ENCODE measurements at regions not wholly inside any gene's neighbourhood (a gene's known extent, or its start where the extent isn't known, plus 50 kb on each side); places are given as distances from the start of the nearest gene placed in this dataset.
"Not testable (repeated sequence)": the region's sequence is repeated elsewhere in the genome, so short reads cannot be mapped to it uniquely, and the experiment has no call there.

- no peak for DNase-seq (ENCODE audit: low spot score)
Observed at GRCh38 chr2:64918220-64918886, 70.8 kb upstream of the SLC1A4 start.

- peak; percentile 27 for DNase-seq (ENCODE audit: low spot score)
Observed at GRCh38 chr2:64919261-64919660, 69.9 kb upstream of the SLC1A4 start.

GRCh38 chr2:64922482-64923384 lies 66.5 kb upstream of the SLC1A4 start:
- no peak for DNase-seq (ENCODE audit: low spot score)

- no peak for DNase-seq (ENCODE audit: low spot score)
Observed at GRCh38 chr2:64923385-64923710, 65.9 kb upstream of the SLC1A4 start.

- DNase-seq (ENCODE audit: low spot score): no peak
Observed at GRCh38 chr2:64924170-64924934, 64.8 kb upstream of the SLC1A4 start.

- DNase-seq (ENCODE audit: low spot score): not testable (repeated sequence)
Observed at GRCh38 chr2:64925930-64926722, 63.1 kb upstream of the SLC1A4 start.

- no peak for DNase-seq (ENCODE audit: low spot score)
Observed at GRCh38 chr2:64928813-64929212, 60.4 kb upstream of the SLC1A4 start.

- no peak for DNase-seq (ENCODE audit: low spot score)
Observed at GRCh38 chr2:64929333-64929732, 59.9 kb upstream of the SLC1A4 start.

GRCh38 chr2:64930258-64930671 lies 58.9 kb upstream of the SLC1A4 start:
- DNase-seq (ENCODE audit: low spot score): no peak

- DNase-seq (ENCODE audit: low spot score): no peak
Observed at GRCh38 chr2:64931246-64932115, 57.7 kb upstream of the SLC1A4 start.

- no peak for DNase-seq (ENCODE audit: low spot score)
Observed at GRCh38 chr2:64932116-64932370, 57.2 kb upstream of the SLC1A4 start.

- DNase-seq (ENCODE audit: low spot score): no peak
Observed at GRCh38 chr2:64932371-64933216, 56.6 kb upstream of the SLC1A4 start.

- DNase-seq (ENCODE audit: low spot score): peak; percentile 22
Observed at GRCh38 chr2:64934530-64934929, 54.7 kb upstream of the SLC1A4 start.

GRCh38 chr2:64936809-64937208 lies 52.4 kb upstream of the SLC1A4 start:
- DNase-seq (ENCODE audit: low spot score): no peak

GRCh38 chr2:64937314-64937686 lies 51.9 kb upstream of the SLC1A4 start:
- DNase-seq (ENCODE audit: low spot score): not testable (repeated sequence)

- no peak for DNase-seq (ENCODE audit: low spot score)
Observed at GRCh38 chr2:64937687-64938491, 51.3 kb upstream of the SLC1A4 start.

- DNase-seq (ENCODE audit: low spot score): no peak
Observed at GRCh38 chr2:64938607-64939285, 50.5 kb upstream of the SLC1A4 start.

- no peak for DNase-seq (ENCODE audit: low spot score)
Observed at GRCh38 chr2:64939332-64939917, 49.8 kb upstream of the SLC1A4 start.

All from RKO (cell line).